ENCODE measurements at regions not wholly inside any gene's neighbourhood (a gene's known extent, or its start where the extent isn't known, plus 50 kb on each side); places are given as distances from the start of the nearest gene placed in this dataset.
"Not testable (repeated sequence)": the region's sequence is repeated elsewhere in the genome, so short reads cannot be mapped to it uniquely, and the experiment has no call there.

- not testable (repeated sequence) for DNase-seq
Measured at GRCh38 chr14:27817746-27818430, 948.7 kb upstream of the FOXG1 start.

GRCh38 chr14:27826149-27826548 is 940.4 kb upstream of the FOXG1 start:
- DNase-seq = not testable (repeated sequence)

GRCh38 chr14:27831978-27832377 is 934.6 kb upstream of the FOXG1 start:
- not testable (repeated sequence) for DNase-seq

- not testable (repeated sequence) for DNase-seq
Measured at GRCh38 chr14:27833001-27833400, 933.6 kb upstream of the FOXG1 start.

GRCh38 chr14:27836386-27836785 is 930.2 kb upstream of the FOXG1 start:
- DNase-seq = no peak

GRCh38 chr14:27845241-27845850 is 921.2 kb upstream of the FOXG1 start:
- no peak for DNase-seq

GRCh38 chr14:27845902-27846301 is 920.7 kb upstream of the FOXG1 start:
- DNase-seq = no peak

GRCh38 chr14:27847480-27847879 is 919.1 kb upstream of the FOXG1 start:
- not testable (repeated sequence) for DNase-seq

GRCh38 chr14:27849193-27849592 is 917.4 kb upstream of the FOXG1 start:
- DNase-seq = not testable (repeated sequence)

GRCh38 chr14:27862684-27863083 is 903.9 kb upstream of the FOXG1 start:
- no peak for DNase-seq

GRCh38 chr14:27863166-27863565 is 903.4 kb upstream of the FOXG1 start:
- DNase-seq = peak; percentile 3

- no peak for DNase-seq
Measured at GRCh38 chr14:27881063-27881462, 885.5 kb upstream of the FOXG1 start.

GRCh38 chr14:27881646-27882045 is 884.9 kb upstream of the FOXG1 start:
- no peak for DNase-seq

GRCh38 chr14:27886256-27886655 is 880.3 kb upstream of the FOXG1 start:
- DNase-seq = no peak

- DNase-seq = no peak
Measured at GRCh38 chr14:27890259-27890658, 876.3 kb upstream of the FOXG1 start.

GRCh38 chr14:27908484-27908883 is 858.1 kb upstream of the FOXG1 start:
- not testable (repeated sequence) for DNase-seq

GRCh38 chr14:27916326-27916725 is 850.3 kb upstream of the FOXG1 start:
- DNase-seq = no peak

GRCh38 chr14:27917896-27918295 is 848.7 kb upstream of the FOXG1 start:
- no peak for DNase-seq

GRCh38 chr14:27927519-27927918 is 839.1 kb upstream of the FOXG1 start:
- no peak for DNase-seq

GRCh38 chr14:27929797-27930347 is 836.7 kb upstream of the FOXG1 start:
- no peak for DNase-seq

GRCh38 chr14:27938392-27938791 is 828.2 kb upstream of the FOXG1 start:
- no peak for DNase-seq

GRCh38 chr14:27945512-27945911 is 821.1 kb upstream of the FOXG1 start:
- DNase-seq = no peak

GRCh38 chr14:27958757-27959156 is 807.8 kb upstream of the FOXG1 start:
- no peak for DNase-seq

GRCh38 chr14:27995691-27996090 is 770.9 kb upstream of the FOXG1 start:
- DNase-seq = no peak
